Forelimb muscle (tissue), 1 donor: ENCODE measurements at regions not wholly inside any gene's neighbourhood (a gene's known extent, or its start where the extent isn't known, plus 50 kb on each side); places are given as distances from the start of the nearest gene placed in this dataset.
"Not testable (repeated sequence)": the region's sequence is repeated elsewhere in the genome, so short reads cannot be mapped to it uniquely, and the experiment has no call there.

Experiments
- DNase-seq: peaks from one replicate; pipeline ENCODE4 v3.0.0-alpha.2; 2013; ENCODE audit warnings: low read depth

GRCh38 chr7:9036080-9036479 lies 602.7 kb downstream of the NXPH1 start:
- no peak for DNase-seq

DNA sequence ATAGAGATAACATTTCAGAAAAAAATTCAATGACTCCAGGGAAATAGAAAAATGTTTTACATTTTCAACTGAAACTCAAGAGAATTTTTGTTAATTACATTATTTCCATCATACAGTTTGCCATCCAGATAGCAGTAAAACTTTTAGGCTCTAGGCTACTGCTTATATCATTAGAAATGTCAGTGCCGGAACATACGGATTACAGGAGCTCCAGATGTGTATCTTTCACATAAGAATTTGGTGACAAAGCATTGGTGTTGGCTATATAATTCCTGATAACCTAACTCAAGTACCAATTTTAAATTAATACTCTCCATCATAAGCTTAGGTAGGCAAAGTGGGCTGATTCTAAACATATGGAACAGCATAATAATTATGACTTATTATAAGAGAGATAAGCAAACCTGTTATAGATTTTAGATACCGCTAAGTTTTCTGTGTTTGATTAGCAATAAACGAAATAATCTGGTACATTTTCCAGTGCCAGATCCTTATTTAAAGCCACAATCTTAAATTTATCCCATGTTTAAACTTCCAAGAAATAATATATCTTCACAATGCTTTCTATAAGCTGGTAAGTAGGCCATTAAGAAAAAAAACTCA lies 637.9 kb downstream of the NXPH1 start:
- no peak for DNase-seq

- DNase-seq, result not testable (repeated sequence)
Observed at GRCh38 chr7:9075774-9076173, 642.4 kb downstream of the NXPH1 start.

DNA sequence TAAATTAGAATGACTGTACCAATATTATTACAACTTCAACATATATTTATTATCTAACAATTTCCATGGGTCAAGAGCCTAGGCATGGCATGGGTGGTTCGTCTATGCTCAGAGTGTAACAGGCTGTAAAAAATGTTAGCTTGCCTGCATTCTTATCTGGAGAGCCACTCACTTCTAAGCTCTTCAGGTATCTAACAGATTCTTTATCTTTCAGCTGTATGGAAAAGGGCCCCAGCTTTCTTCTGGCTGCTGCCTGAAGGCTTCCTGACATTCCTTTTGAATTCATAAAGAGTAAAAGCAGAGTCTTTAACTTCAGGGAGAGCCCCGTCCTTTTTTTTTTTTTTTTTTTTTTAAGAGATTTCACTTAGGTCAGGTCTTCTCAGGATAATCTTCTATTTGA lies 648.8 kb downstream of the NXPH1 start:
- no peak for DNase-seq

- DNase-seq, result no peak
Observed at GRCh38 chr7:9083837-9084236, 650.4 kb downstream of the NXPH1 start.

DNA sequence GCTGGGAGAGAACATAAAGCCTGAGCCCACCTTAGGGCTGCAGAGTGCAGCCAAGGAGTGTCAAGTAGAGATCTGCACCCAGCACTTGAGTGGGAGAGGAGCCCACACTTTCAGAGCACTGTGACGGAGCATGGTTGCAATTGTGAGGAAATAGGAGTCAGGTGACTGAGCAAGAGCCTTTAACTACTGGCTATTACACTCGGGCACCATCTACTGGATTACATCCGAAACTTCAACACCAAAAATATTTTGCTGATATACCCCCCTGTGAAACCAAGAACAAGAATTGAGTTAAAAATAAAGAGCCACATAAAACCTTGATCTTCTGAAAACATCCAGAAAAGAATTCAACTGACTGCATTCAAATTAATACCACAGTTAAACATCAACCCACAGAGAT lies 657.9 kb downstream of the NXPH1 start:
- DNase-seq, result no peak

GRCh38 chr7:9097565-9098060 lies 664.2 kb downstream of the NXPH1 start:
- no peak for DNase-seq

GRCh38 chr7:9100289-9100688 lies 666.9 kb downstream of the NXPH1 start:
- no peak for DNase-seq

GRCh38 chr7:9102846-9103245 lies 669.4 kb downstream of the NXPH1 start:
- DNase-seq, result no peak

DNA sequence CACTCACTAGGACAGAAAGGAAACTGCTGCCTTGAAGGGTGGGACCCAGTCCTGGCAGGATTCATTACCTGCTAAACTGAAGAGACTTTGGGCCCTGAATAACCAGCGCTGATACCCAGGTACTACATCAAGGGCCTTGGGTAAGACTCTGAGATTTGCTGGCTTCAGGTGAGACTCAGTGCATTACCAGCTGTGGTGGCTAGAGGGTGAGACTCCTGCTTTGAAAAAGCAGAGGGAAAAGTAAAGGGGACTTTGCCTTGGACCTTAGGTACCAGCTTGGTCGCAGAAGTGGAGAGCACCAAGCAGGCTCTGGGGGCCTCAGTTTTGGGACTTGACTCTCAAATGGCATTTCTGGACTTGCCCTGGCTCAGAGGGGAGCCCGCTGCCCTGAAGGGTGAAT lies 673.3 kb downstream of the NXPH1 start:
- DNase-seq, result no peak

DNA sequence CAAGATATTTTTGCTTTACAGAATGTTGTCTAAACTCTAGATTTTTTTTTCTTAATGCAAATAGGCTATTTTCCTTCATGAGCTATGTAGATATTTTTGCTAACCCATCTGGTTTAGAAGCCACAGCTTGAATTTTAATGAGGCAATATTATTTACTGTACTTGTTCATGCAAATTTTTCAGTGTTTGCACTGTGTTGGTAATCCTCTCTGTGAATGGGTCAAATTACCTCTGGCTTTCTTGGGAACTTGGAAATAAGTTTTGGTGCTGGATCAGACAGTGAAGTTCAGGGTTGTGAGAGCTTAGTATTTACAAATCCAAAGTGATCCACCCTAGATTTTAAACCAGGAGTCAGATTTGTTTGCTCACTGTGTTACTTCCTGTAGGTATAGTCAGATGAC lies 686.9 kb downstream of the NXPH1 start:
- no peak for DNase-seq

GRCh38 chr7:9124320-9124719 lies 690.9 kb downstream of the NXPH1 start:
- no peak for DNase-seq

DNA sequence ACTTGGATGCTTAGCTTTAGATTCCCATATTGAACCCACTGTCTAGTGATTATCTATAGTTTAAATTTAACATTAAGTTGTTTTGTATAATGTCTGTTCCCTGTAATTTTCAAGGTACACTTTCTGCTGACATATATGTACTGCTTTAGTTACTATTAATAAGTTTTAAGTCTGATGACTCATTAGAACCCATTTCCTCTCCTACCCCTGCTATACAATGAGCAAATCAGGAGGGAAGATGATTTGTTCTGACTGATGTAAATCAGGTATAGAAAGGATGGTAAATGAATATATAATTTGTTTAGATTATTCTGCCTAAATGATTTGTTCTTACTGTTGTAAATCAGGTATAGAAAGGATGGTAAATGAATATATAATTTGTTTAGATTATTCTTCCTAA lies 691.8 kb downstream of the NXPH1 start:
- DNase-seq, result no peak

- no peak for DNase-seq
Observed at GRCh38 chr7:9127901-9128300, 694.5 kb downstream of the NXPH1 start.

- no peak for DNase-seq
Observed at GRCh38 chr7:9148687-9149086, 715.3 kb downstream of the NXPH1 start.

- DNase-seq, result no peak
Observed at GRCh38 chr7:9149499-9150082, 716.2 kb downstream of the NXPH1 start.

GRCh38 chr7:9163691-9164090 lies 730.3 kb downstream of the NXPH1 start:
- not testable (repeated sequence) for DNase-seq

GRCh38 chr7:9175871-9176270 lies 742.5 kb downstream of the NXPH1 start:
- DNase-seq, result no peak

- no peak for DNase-seq
Observed at GRCh38 chr7:9181356-9181755, 747.9 kb downstream of the NXPH1 start.

DNA sequence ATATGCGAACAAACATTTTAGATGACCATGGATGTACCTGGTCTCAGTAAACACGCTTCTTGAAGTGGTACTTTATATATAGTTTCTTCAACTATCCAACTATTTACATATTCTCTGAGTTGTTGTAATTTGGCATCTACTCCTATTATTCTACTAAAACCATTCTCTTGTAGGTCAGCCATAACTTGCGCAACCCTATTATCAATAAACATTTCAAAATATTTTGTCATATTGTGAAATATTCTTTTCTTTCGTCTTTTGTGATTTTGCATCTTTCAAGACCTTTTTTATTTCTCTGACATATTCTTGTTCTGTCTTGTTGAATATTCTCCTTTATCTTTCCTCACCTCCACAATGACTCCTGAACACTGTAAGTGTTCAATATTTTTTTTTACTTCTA lies 753.3 kb downstream of the NXPH1 start:
- DNase-seq, result no peak

GRCh38 chr7:9189703-9190102 lies 756.3 kb downstream of the NXPH1 start:
- DNase-seq, result no peak

DNA sequence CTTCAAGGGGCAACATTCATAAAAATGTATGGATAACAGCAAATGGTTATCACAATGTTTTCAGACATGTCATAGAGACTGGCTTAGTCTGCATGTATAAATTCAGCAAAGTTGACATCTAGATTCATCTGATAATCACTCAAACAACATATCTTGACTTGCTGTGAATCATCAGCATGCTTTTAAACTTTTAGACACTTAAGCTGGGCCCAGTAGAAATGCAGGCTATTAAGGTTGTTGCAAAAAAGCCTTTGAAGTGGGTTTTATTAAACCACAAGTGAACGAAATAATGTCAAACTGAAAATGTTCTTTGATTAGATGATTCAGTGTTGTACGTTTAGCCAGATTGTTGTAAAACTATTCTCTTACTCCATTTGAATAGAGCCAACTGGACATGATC lies 759.6 kb downstream of the NXPH1 start:
- DNase-seq, result no peak

DNA sequence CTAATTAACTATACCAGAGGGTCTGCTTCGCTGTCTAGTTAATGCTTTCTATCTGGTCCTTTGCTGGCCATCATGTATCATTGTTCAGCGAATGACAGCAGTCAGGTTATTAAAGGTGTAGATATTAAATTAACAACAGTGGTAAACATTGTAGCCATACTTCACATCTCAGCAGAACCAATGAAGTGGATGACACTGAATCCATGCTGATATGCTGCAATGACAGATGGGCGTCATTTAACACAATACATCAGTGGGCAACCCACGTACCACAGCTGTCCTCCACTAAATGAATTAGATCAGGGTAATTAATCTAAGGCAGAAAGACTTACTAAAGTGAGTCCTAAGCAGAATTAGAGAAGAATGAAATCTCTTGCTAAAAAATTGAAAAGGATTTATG lies 767.2 kb downstream of the NXPH1 start:
- no peak for DNase-seq

- no peak for DNase-seq
Observed at GRCh38 chr7:9201928-9202327, 768.5 kb downstream of the NXPH1 start.
